Non-pigmented ciliary epithelial cell (primary cell): ENCODE measurements at regions not wholly inside any gene's neighbourhood (a gene's known extent, or its start where the extent isn't known, plus 50 kb on each side); places are given as distances from the start of the nearest gene placed in this dataset.

Experiments used
- DNase-seq: peaks from one replicate; pipeline ENCODE4 v3.0.0-alpha.2; 2010; ENCODE audit warnings: low read depth

DNA sequence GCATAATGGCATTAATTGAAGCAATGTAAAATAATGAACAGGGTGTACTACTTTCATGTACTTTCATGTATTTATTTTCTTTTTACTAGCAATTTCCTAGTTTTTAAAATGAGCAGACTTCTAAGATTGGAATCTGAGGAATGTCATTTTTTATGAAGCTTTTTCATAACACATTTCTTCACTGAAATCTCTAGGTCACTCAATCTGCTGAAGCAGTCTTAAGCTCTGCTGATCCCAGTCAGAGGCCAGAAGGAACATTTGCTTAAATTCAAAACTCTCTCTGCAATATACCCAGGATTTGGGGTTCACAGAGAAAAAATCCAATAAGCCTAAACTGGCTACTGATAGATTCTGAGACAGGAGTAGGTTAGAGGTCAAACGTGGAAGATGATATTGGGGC is 73.6 kb upstream of the CNTN1 start:
- peak; percentile 3 for DNase-seq

DNA sequence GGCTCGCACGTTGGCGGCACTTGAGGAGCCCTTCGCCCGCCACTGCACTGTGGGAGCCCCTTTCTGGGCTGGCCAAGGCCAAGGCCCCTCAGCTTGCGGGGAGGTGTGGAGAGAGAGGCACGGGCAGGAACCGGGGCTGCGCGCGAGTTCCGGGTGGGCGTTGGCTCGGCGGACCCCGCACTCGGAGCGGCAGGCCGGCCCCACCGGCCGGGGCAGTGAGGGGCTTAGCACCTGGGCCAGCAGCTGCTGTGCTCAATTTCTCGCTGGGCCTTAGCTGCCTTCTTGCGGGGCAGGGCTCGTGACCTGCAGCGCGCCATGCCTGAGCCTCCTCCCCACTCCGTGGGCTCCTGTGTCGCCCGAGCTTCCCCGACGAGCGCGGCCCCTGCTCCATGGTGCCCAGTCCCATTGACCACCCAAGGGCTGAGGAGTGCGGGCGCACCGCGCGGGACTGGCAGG is 71.6 kb upstream of the CNTN1 start:
- no peak for DNase-seq

GRCh38 chr12:40622246-40622838 is 69.9 kb upstream of the CNTN1 start:
- DNase-seq = peak; percentile 15

- no peak for DNase-seq
These were observed 60.1 kb upstream of the CNTN1 start for GRCh38 chr12:40632171-40632570.

DNA sequence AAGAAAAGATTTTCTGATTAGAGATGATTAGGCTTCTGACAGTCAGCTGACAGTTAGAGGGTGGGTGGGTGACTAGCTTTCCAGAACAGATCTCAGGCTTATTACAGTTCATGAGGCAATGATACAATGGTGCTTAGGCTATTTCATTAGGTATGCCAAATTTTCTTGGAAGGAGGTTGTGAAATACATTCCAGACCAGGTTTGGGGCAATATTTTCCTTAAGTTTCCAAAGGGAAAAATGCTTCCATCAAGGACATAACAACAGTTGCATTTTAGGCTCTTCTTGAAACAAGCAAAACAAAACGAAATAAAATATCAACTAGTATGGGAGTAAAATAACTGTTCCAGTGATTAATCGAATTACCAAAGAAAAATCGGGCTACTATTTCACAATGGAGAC is 59.3 kb upstream of the CNTN1 start:
- no peak for DNase-seq

- DNase-seq = no peak
These were observed 57.6 kb upstream of the CNTN1 start for GRCh38 chr12:40634517-40635131.

DNA sequence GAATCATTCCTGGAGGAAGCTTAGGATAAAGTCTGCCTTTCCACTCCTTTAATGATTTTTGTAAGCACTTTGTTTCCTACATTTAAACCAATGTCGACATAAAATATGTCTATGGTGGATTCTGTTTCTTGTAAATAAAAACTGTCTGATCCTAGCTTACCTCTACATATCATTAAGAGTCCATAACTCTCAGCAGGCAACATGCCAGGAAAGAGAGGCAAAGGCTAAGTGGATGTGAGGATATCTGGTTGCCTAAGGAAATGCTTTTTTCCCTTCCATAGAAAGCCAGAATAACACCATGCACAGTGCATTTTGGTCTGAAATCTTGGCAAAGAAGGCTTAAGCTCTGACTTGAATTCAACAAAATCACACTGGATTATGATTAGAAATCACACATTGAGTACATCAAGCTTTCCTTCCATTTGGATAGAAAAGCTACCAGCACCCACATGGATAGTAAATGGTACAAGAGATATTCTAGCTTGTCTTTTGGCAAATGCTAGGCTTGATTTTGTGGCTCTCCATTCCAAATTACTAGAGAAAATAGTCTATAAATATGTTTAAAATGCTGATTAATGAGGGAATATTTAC is 57.0 kb upstream of the CNTN1 start:
- DNase-seq = no peak
